IgD-negative memory B cell (primary cell): ENCODE measurements at regions not wholly inside any gene's neighbourhood (a gene's known extent, or its start where the extent isn't known, plus 50 kb on each side); places are given as distances from the start of the nearest gene placed in this dataset.

Experiments used
- H3K27ac Mint-ChIP-seq, 3 donors: one replicate each; pipeline ENCODE4 v1.8.0; 2020 to 2022; ENCODE audit warnings: mild to moderate bottlenecking in 3 of 3, mixed read lengths in 3 of 3, moderate library complexity in 1 of 3
- H3K27me3 Mint-ChIP-seq: one replicate; pipeline ENCODE4 v1.8.0; 2021; ENCODE audit warnings: mixed read lengths
- H3K36me3 Mint-ChIP-seq: one replicate; pipeline ENCODE4 v1.8.0; 2020; ENCODE audit warnings: mild to moderate bottlenecking, mixed read lengths
- H3K4me1 Mint-ChIP-seq, 3 donors: one replicate each; pipeline ENCODE4 v1.8.0; 2020 to 2022; ENCODE audit warnings: mixed read lengths in 3 of 3, mild to moderate bottlenecking in 1 of 3
- H3K4me3 Mint-ChIP-seq, 4 donors: one replicate each; pipeline ENCODE4 v1.8.0; 2020 to 2022; ENCODE audit warnings: mild to moderate bottlenecking in 4 of 4, mixed read lengths in 4 of 4, moderate library complexity in 3 of 4
- H3K9me3 Mint-ChIP-seq, 3 donors: one replicate each; pipeline ENCODE4 v1.8.0; 2020 to 2021; ENCODE audit warnings: mixed read lengths in 3 of 3, mild to moderate bottlenecking in 1 of 3

DNA sequence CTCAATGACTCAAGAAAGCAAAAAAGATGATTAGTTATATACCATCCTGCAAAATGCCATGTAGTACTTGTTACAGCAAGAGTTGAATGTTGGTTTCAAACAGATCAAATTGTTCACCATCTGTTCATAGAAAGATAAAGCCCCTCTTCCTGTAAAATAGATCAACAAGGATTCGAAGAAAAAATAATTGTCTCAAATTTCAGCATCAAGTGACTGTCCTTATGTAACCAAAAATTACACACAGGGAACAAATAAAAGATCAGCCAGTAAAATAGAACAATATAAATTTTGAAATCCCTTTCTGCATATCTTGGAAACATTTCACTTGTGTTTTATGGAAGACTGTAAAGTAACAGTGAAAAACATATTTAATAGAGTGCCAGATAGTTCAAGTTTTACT lies 165.1 kb upstream of the STAC start:
- Mint-ChIP-seq H3K9me3 (no peaks in the 10 kb centered on the region), H3K36me3 (no peaks in the 10 kb centered on the region), H3K27ac (no peak overlapping the region), H3K27me3 (no peaks in the 10 kb centered on the region), H3K4me1 (no peaks in the 10 kb centered on the region), H3K4me3 (no peak overlapping the region)

DNA sequence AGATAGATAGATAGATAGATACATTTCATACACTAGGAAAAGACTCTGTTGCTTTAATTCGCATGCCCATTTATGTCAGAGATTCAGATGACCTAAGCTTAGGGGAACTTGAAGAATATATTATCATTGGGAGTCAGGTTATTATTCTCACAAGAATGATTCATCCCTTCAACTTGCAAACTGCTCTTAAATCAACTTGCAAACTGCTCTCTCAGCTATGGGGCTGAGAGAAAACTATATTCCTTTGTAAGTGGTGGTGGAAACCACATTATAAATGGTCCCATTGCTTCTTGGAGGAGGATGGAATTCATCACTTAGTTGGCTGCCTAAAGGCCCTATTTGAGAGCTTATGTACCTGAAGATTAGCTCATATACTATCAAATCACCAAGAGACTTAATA lies 160.9 kb upstream of the STAC start:
- peaks cover 0 to 3% (median 0%) of the 10 kb centered on the region in 3 donors for H3K9me3 Mint-ChIP-seq
- H3K4me3 Mint-ChIP-seq, result no peak overlapping the region
- H3K4me1 Mint-ChIP-seq, result peaks cover 0 to 1% (median 0%) of the 10 kb centered on the region in 3 donors
- no peak overlapping the region for H3K27ac Mint-ChIP-seq
- no peaks in the 10 kb centered on the region for H3K36me3 Mint-ChIP-seq
- no peaks in the 10 kb centered on the region for H3K27me3 Mint-ChIP-seq

DNA sequence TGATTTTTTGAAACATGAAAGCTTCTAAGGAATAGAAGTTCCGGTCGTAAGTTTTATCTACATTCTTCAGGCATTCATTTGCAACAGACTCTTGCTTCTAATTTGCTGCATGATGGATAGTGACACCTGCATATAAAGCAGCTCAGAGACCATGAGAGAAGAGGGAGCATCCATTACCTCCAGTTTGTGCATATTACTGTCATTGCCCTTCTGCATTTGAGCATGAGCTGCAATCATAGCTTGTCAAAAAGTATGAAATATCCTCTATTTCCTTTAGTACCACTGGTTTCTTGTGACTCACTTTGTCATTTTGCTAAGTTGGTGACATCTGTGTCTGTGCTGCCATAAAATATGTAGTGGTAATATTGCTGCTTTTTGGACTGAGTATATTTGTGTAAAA lies 160.1 kb upstream of the STAC start:
- peaks cover under 1% of the 10 kb centered on the region for H3K27me3 Mint-ChIP-seq
- no peak overlapping the region for H3K4me3 Mint-ChIP-seq
- H3K36me3 Mint-ChIP-seq, result no peaks in the 10 kb centered on the region
- H3K27ac Mint-ChIP-seq, result no peak overlapping the region
- H3K9me3 Mint-ChIP-seq, result peaks cover 0 to 3% (median 0%) of the 10 kb centered on the region in 3 donors
- peaks cover 0 to 1% (median 0%) of the 10 kb centered on the region in 3 donors for H3K4me1 Mint-ChIP-seq

DNA sequence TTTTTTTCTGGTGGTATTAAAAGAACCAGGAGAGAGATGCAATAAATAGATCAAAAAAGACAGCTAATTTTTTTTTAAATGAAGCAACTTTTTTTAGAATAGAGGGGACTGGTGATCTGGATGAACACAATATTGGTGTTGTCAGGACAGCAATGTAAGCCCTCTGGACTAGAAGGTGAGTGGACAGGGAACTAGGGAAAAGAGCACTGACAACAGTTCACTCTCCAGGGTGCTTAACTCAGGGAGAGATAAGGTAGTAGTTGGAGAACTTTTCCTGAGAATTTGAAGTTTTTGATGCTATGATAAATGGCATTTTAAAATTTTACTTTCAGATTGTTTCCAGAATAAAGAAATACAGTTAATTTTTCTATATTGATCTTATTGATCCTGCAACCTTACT lies 158.3 kb upstream of the STAC start:
- H3K9me3 Mint-ChIP-seq, result peaks cover 0 to 6% (median 0%) of the 10 kb centered on the region in 3 donors
- no peak overlapping the region for H3K27ac Mint-ChIP-seq
- no peak overlapping the region for H3K4me3 Mint-ChIP-seq
- H3K4me1 Mint-ChIP-seq, result peaks cover 0 to 1% (median 0%) of the 10 kb centered on the region in 3 donors
- no peaks in the 10 kb centered on the region for H3K36me3 Mint-ChIP-seq
- peaks cover 2% of the 10 kb centered on the region for H3K27me3 Mint-ChIP-seq

DNA sequence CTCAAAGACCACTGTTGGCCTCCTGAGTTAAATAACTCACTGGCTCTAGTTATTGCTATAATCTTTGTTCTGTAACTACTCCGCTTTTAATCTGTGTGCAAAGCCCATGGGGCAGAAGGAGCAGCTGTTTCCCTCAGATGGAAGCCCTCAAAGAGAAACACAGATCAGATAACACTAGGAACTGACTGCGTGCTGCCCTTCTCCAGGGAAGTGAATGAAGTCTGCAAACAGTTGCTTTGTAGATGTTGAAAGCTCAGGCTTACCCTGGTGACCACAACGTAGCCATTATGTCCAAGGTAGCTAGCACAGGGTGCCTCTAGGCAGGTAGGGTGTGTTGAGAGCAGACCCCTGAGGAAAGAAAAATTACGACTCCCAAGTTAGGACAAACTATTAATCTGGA lies 152.3 kb upstream of the STAC start:
- Mint-ChIP-seq H3K36me3 (no peaks in the 10 kb centered on the region), H3K4me1 (peaks cover 0 to 1% (median 0%) of the 10 kb centered on the region in 3 donors), H3K27me3 (peaks cover 5% of the 10 kb centered on the region), H3K4me3 (no peak overlapping the region), H3K9me3 (peaks cover 0 to 3% (median 0%) of the 10 kb centered on the region in 3 donors), H3K27ac (no peak overlapping the region)

DNA sequence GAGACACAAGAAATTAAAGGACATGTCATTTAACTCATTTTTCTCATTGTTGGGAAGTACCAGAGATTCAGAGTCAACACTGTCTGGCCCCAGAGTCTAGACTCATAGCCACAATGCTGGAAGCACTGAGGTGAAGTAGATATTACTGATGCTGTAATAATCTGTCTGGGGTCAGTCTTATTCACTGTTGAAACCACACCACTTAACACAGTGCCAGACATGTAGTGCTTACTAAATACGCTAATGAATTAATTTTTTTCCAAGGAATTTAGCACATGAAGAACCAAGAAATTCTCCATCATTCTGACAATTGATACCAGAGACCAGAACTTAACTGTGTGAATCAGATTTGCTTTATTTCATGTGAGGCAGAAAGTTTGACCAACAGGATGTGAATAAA lies 150.8 kb upstream of the STAC start:
- no peaks in the 10 kb centered on the region for H3K36me3 Mint-ChIP-seq
- H3K27me3 Mint-ChIP-seq, result peaks cover 5% of the 10 kb centered on the region
- H3K4me3 Mint-ChIP-seq, result no peak overlapping the region
- no peak overlapping the region for H3K27ac Mint-ChIP-seq
- peaks cover 0 to 3% (median 0%) of the 10 kb centered on the region in 3 donors for H3K9me3 Mint-ChIP-seq
- no peaks in the 10 kb centered on the region for H3K4me1 Mint-ChIP-seq

DNA sequence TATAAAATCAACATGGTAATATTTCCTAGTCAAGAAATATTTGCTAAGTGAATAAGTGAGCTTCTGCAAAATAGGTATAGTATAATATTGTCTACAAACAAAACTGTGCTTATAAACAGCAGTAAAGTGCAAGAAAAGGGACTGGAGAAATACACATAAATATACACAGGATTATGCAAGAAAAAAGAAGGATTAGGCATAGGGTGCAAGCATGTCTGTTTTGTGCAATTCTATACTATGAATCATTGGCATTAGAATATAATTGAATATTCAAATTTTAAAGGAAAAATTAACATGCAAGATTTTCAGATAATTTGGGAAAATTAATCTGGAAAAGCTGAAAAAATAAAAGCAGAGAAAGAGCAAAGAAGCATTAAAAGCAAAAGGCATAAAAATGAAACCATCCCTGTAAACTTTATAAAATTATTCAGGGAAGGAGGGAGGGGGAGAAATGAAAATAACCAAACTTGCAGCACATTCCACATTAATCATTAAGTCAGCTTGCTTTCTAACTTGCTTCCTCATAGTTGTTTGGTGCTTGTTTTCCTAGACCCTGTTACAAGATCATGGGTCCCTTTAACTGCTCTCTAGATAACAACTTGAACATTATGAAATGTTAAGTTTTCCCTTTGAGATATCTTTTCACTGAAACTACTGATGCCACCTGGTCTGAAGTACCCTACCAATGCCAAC lies 147.4 kb upstream of the STAC start:
- H3K27me3 Mint-ChIP-seq, result peaks cover 2% of the 10 kb centered on the region
- H3K27ac Mint-ChIP-seq, result no peak overlapping the region
- H3K36me3 Mint-ChIP-seq, result no peaks in the 10 kb centered on the region
- H3K9me3 Mint-ChIP-seq, result peaks cover 0 to 5% (median 4%) of the 10 kb centered on the region in 3 donors
- no peak overlapping the region for H3K4me3 Mint-ChIP-seq
- H3K4me1 Mint-ChIP-seq, result no peaks in the 10 kb centered on the region

DNA sequence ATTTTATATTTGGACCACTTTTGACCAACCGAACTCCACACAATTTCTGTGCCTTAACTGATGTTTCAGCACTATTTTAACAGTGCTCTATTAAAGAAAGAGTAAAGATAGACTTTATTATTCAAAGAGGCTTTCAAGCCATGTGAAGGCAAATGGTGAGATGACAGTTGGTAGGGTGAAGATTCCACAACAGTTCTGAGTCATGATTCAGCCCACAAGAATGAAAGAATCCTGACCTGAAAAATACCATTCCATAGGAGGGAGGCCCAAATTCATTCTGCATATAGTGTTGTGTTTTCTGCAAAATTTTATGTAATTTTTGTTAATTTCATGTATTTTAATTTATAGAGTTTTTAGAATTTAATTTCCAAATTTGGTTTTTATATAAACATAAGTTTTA lies 135.6 kb upstream of the STAC start:
- H3K9me3 Mint-ChIP-seq, result no peaks in the 10 kb centered on the region
- H3K27me3 Mint-ChIP-seq, result peaks cover 2% of the 10 kb centered on the region
- no peak overlapping the region for H3K27ac Mint-ChIP-seq
- no peaks in the 10 kb centered on the region for H3K36me3 Mint-ChIP-seq
- no peaks in the 10 kb centered on the region for H3K4me1 Mint-ChIP-seq
- H3K4me3 Mint-ChIP-seq, result no peak overlapping the region

DNA sequence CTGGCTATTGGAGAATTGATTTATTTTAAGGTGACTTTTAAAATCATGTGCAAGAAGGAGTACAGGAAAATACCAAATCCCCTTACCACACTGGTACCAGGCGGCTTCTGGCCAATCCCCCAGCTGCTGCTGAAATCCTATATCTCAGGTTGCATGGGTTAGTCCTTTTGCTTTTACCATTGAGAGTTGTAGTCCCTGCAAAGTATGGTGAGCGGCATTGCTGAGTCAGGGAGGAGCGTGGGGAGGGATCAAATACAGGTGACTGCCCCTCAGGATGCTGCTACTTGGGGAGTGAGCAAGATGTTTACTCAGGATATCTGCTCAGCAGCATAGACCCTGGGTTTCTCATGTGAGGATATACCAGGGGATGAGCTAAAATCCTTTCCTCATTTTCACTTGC lies 131.9 kb upstream of the STAC start:
- Mint-ChIP-seq H3K9me3 (peaks cover 0 to 19% (median 4%) of the 10 kb centered on the region in 3 donors), H3K36me3 (no peaks in the 10 kb centered on the region), H3K27ac (no peak overlapping the region), H3K4me1 (no peaks in the 10 kb centered on the region), H3K27me3 (peaks cover 2% of the 10 kb centered on the region), H3K4me3 (no peak overlapping the region)

DNA sequence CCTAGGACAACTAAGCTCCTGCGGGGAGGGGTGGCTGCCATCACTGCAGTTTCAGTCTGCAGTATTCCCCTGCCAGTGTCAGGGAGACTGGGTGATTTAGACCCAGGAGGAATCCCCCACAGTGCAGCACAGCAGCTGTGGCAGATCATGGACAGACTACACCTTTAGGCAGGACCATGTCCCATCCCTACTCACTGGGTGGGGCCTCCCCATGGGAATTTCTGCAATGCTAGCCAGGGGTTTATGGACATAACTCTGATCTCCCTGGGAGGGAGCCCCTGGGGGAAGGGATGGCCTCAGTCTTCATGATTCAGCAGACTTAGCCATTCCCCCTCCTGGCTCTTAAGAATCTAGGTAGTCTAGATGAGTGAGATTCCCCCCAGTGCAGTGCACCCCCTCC lies 130.1 kb upstream of the STAC start:
- no peaks in the 10 kb centered on the region for H3K4me1 Mint-ChIP-seq
- no peak overlapping the region for H3K27ac Mint-ChIP-seq
- no peak overlapping the region for H3K4me3 Mint-ChIP-seq
- peaks cover 2% of the 10 kb centered on the region for H3K27me3 Mint-ChIP-seq
- H3K9me3 Mint-ChIP-seq, result peaks cover 2 to 21% (median 6%) of the 10 kb centered on the region in 3 donors
- H3K36me3 Mint-ChIP-seq, result no peaks in the 10 kb centered on the region

DNA sequence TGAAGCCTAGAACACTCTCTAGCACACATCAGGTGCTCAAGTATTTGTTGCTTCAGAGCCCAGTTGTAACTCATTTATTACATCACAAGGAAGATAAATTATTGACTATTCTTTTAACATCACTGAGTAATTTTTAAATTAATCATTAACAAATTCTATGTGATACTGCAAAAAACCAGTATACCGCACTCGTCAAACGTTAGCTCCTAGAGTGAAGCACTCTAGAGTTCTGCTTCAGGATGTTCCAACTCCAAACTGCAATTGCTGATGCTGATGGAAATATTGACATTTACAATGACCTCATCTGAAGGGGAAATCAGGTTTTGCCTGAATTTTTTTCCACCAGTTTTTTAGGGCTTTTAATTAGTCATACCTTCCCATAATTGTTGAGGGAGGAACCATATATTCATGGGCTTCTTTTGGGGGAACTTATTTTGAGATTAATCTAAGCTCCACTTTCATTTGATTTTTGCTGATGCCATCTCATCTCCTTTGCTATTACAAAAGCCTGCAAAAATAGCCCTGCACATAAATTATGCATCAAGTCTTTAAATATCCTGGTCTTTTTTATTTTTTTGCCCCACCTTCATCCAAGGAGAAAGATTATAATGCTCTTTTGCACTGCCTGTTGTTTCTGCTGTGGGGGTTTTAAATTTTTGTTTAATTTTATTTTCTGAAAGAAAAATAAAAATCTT lies 123.0 kb upstream of the STAC start:
- Mint-ChIP-seq H3K36me3 (no peaks in the 10 kb centered on the region), H3K9me3 (peaks cover 3 to 12% (median 4%) of the 10 kb centered on the region in 3 donors), H3K4me1 (no peaks in the 10 kb centered on the region), H3K27ac (no peak overlapping the region), H3K4me3 (no peak overlapping the region), H3K27me3 (no peaks in the 10 kb centered on the region)

DNA sequence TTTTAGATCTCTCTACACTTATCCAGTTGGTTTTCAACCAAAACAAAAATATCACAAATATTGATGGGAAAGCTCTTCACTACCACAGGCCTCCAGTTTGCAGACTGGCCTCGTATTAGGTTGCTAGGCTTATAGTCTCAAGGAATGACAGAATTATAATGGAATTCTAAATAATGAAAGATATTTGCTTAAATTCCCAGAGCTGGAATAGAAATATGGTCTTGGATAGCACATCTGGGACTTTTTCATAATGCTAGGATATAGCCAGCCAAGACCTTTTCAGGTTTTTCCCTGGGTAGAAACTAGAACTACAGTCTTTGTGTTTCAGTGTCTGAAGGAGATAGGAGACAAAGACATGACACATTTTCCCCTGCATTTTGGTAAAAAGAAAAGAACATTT lies 121.9 kb upstream of the STAC start:
- H3K4me3 Mint-ChIP-seq, result no peak overlapping the region
- peaks cover 3 to 6% (median 4%) of the 10 kb centered on the region in 3 donors for H3K9me3 Mint-ChIP-seq
- H3K27ac Mint-ChIP-seq, result no peak overlapping the region
- no peaks in the 10 kb centered on the region for H3K4me1 Mint-ChIP-seq
- H3K27me3 Mint-ChIP-seq, result no peaks in the 10 kb centered on the region
- peaks cover 2% of the 10 kb centered on the region for H3K36me3 Mint-ChIP-seq

DNA sequence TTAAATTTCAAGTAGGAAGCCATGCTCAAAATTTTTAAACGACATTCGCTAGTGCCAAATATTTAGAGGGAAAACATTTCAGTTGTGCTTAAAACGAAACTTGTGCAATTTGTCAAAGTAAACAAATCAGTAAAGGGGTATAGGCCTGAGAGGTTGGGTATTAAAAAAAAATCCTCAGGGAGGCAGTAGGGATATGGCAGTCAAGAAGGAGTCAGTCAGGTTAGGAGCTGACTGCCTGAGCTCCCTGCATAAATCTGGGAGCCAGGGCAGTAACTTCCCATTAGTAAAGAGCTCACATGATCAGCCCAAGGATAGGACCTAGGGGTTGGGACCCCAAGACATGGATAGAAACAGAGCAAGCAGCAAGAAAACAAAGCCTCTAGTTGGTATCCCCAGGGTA lies 120.7 kb upstream of the STAC start:
- Mint-ChIP-seq H3K27me3 (no peaks in the 10 kb centered on the region), H3K27ac (no peak overlapping the region), H3K4me1 (no peaks in the 10 kb centered on the region), H3K9me3 (peaks cover 3 to 8% (median 4%) of the 10 kb centered on the region in 3 donors), H3K4me3 (no peak overlapping the region), H3K36me3 (peaks cover 2% of the 10 kb centered on the region)

DNA sequence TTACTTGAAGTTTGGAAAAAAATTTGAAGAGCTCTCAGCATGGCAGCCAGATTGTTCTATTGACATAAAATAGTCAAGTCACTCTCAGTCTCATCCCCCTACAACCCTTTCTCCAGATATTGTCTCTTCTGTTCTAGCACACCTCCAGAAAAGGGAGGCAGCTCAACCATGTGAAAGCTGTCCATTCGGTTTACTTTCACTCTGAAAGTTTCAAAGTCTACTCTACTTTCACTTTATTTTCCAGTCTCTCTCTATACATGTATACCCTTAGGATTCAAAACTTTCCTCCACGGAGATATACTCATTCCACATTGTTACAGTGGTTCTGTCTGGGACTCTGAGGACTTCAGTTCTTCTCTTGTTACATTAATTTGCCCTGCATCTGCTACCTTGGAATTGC lies 111.0 kb upstream of the STAC start:
- Mint-ChIP-seq H3K9me3 (peaks cover 0 to 7% (median 0%) of the 10 kb centered on the region in 3 donors), H3K27ac (no peak overlapping the region), H3K36me3 (peaks cover 1% of the 10 kb centered on the region), H3K4me1 (no peaks in the 10 kb centered on the region), H3K27me3 (no peaks in the 10 kb centered on the region), H3K4me3 (no peak overlapping the region)

DNA sequence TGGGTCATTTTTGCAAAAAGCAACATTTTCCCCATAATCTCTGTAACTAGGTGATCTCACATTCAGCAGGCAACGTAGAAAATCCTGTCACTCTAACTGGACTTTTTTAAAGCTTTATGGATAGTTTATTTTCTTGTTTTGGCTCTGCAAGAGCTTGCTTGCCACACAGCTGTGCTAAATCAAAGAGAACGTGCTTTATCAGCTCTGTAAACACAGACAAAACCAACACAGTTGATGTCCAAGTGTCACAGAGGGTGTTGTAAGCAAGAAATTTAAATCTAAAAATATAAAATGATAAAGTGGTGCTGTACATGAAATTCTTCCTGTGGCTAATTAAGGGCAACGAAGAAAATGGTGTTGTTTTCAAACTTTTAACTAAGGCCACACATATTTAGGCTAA lies 97.5 kb upstream of the STAC start:
- no peaks in the 10 kb centered on the region for H3K4me1 Mint-ChIP-seq
- H3K9me3 Mint-ChIP-seq, result peaks cover 0 to 5% (median 0%) of the 10 kb centered on the region in 3 donors
- no peak overlapping the region for H3K4me3 Mint-ChIP-seq
- no peaks in the 10 kb centered on the region for H3K27me3 Mint-ChIP-seq
- H3K36me3 Mint-ChIP-seq, result no peaks in the 10 kb centered on the region
- H3K27ac Mint-ChIP-seq, result no peak overlapping the region

DNA sequence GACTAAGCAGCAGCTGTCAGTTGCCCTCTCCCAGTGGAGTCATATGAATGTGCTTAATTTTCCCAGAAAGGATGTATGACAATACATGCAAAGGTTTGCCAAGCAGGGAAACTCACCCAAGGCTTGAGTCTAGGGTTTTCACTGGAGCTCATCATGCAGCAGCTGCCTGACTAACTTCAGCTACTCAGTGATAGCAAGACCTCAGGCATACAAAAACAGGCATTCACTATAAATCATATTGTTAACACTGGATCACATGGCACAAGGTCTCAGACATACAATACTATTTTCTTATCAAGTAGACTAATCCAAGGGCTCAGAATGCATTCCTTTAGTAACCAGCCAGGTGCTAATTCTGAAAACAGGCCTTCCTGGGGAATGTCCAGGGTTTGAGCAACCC lies 85.0 kb upstream of the STAC start:
- H3K36me3 Mint-ChIP-seq, result no peaks in the 10 kb centered on the region
- H3K9me3 Mint-ChIP-seq, result peaks cover 0 to 4% (median 0%) of the 10 kb centered on the region in 3 donors
- no peak overlapping the region for H3K4me3 Mint-ChIP-seq
- no peak overlapping the region for H3K27ac Mint-ChIP-seq
- H3K27me3 Mint-ChIP-seq, result no peaks in the 10 kb centered on the region
- H3K4me1 Mint-ChIP-seq, result no peaks in the 10 kb centered on the region
